GM10248 (cell line): ENCODE measurements at regions not wholly inside any gene's neighbourhood (a gene's known extent, or its start where the extent isn't known, plus 50 kb on each side); places are given as distances from the start of the nearest gene placed in this dataset.

Source experiments
- CTCF ChIA-PET: fragments of 300-600 bp; sonication (Branson Sonifier 250); formaldehyde crosslinking; extraction: SDS; loops from one replicate; lab custom pipeline; 2021; ENCODE audit warnings: antibody characterized with exemption; lab: Yijun Ruan, JAX
- POLR2A ChIA-PET: fragments of 350-650 bp; sonication (Branson Sonifier 250); formaldehyde crosslinking; extraction: SDS; loops from one replicate; lab custom pipeline; 2020; ENCODE audit warnings: antibody characterized with exemption; lab: Yijun Ruan, JAX
- DNase-seq: peaks from one replicate; pipeline ENCODE4 v3.0.0; 2012; ENCODE audit errors: extremely low spot score
- TF ChIP-seq, protein P1 (sequence below): IDR thresholded peaks from 2 replicates; pipeline ENCODE4 v1.5.1; 2012; ENCODE audit warnings: mild to moderate bottlenecking, low read depth; ENCODE audit errors: extremely low read depth, missing control alignments, control extremely low read depth

GRCh38 chr20:48324744-48325143 lies 503.1 kb downstream of the PREX1 start:
- POLR2A ChIA-PET, result no interaction called here
- TF ChIP-seq, protein P1, sequence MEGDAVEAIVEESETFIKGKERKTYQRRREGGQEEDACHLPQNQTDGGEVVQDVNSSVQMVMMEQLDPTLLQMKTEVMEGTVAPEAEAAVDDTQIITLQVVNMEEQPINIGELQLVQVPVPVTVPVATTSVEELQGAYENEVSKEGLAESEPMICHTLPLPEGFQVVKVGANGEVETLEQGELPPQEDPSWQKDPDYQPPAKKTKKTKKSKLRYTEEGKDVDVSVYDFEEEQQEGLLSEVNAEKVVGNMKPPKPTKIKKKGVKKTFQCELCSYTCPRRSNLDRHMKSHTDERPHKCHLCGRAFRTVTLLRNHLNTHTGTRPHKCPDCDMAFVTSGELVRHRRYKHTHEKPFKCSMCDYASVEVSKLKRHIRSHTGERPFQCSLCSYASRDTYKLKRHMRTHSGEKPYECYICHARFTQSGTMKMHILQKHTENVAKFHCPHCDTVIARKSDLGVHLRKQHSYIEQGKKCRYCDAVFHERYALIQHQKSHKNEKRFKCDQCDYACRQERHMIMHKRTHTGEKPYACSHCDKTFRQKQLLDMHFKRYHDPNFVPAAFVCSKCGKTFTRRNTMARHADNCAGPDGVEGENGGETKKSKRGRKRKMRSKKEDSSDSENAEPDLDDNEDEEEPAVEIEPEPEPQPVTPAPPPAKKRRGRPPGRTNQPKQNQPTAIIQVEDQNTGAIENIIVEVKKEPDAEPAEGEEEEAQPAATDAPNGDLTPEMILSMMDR, result no peak
- CTCF ChIA-PET, result interaction anchor here (1.4 to 2.0 kb wide), 2 partner anchors 14 to 26 kb away, joined by 5 to 7 read pairs; no protein-coding TSS in a partner anchor
- DNase-seq, result no peak

DNA sequence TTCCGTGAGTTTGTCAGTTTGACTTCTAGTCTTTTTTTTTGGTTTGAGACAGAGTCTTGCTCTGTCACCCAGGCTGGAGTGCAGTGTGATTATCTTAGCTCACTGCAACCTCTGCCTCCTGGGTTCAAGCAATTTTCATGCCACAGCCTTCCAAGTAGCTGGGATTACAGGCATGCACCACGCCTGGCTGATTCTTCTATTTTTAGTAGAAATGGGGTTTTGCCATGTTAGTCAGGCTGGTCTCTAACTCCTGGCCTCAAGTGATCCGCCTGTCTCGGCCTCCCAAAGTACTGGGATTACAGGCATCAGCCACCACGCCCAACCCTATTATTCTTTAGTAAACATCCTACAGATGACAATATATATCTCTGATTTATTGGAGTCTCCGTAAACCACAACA lies 506.5 kb downstream of the PREX1 start:
- POLR2A ChIA-PET, result no interaction called here
- CTCF ChIA-PET, result interaction anchor here (0.9 kb wide), 1 partner anchor 29 kb away, joined by 3 read pairs; no protein-coding TSS in a partner anchor
- TF ChIP-seq, protein P1, result no peak

DNA sequence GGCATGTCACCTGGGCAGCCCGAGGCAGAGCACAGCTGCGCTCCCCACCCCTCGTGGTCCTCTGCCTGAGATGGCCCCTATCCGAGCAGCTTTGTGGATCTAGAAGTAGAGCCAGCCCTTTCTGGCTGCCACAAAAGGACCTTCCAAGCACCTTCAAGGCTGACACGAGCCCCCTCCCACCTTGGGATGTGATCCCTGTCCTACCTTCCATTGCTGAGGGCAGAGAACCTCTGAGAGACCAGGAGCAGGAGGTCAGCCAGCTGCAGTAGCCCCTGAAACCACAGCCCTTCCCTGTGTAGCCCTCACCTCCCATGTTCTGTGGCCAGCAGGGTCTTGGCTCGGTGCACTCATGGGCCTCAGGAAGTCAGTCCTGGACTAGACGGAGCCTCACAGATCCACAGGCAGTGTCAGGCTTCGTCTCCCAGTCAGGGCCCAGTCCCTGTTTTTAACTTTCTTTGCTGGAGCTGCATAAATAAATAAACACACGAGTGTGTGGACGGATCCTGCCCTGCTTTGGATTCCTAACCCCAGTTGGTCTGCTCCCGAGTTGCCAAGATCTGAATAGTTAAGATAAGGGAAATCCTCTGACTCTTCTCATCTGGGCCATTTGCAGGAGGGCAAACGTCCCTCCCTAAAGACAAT lies 507.7 kb downstream of the PREX1 start:
- no peak for DNase-seq
- TF ChIP-seq, protein P1, result no peak
- CTCF ChIA-PET, result no interaction called here
- POLR2A ChIA-PET, result no interaction called here

More for the DNA sequence above, 506.5 kb downstream of the PREX1 start:
- DNase-seq, result no peak

GRCh38 chr20:48317578-48317977 lies 510.2 kb downstream of the PREX1 start:
- POLR2A ChIA-PET, result no interaction called here

DNA sequence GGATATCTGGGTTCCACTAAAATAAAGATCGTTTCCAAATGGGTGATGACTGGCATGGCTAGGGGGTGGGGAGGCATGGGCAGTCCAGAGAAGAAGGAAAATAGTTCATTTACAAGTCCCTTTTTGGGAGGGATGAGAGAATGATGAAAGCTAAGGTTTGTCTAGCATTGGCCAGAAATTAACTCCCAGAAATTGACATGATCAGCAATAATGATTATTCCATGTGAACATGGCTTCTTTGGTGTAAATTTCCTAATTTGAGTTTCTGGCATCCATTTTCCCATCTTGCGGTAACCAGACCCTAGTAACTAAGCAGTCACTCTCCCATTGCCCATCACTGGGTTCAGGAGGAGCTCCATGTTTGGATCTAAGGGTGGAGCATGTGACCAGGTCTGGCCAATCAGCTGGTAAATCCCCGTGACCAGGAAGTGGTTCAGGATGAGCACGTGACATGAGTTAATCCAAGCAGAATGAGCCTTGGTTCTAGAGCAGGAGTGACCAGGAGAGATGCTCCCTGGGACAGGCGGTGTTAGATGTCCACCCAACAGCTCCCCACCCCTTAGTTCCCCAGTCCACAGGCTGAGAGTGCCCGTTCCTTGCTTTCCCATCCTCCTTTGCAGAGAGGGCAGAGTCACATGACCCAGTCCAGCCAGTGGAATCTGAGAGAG lies 512.7 kb downstream of the PREX1 start:
- no peak for DNase-seq
- TF ChIP-seq, protein P1, result no peak
- CTCF ChIA-PET, result interaction anchor here (1.6 kb wide), 1 partner anchor 305 kb away, joined by 5 read pairs; no protein-coding TSS in a partner anchor
- POLR2A ChIA-PET, result no interaction called here

More at GRCh38 chr20:48317578-48317977, 510.2 kb downstream of the PREX1 start:
- TF ChIP-seq, protein P1, result no peak
- DNase-seq, result no peak
- CTCF ChIA-PET, result interaction anchor here (1.0 to 2.1 kb wide), 3 partner anchors 9 to 18 kb away, joined by 3 to 5 read pairs (median 3); no protein-coding TSS in a partner anchor

DNA sequence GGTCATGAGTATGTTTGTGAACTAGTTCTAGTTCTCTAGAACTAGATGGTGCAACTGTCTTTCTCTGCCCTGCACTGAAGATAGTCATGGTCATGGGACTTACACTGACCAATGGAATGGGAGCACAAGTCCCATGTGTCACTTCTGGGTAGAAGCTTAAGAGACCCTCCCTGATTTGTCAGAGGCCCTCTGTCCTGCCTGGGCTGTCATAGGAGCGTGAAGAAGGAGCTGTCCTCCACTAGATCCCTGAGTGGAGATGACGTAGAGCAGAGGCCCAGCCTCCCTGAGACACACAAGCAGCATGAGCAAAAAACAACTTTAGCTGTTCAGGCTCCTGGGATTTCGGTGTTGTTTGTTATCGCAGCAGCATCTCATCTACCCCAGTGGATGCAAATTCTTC lies 514.5 kb downstream of the PREX1 start:
- ChIA-PET POLR2A (no interaction called here), CTCF (interaction anchor here (1.2 kb wide), 1 partner anchor 14 kb away, joined by 3 read pairs; no protein-coding TSS in a partner anchor)
- no peak for DNase-seq
- TF ChIP-seq, protein P1, result no peak
